HG03469 (cell line): ENCODE measurements at regions not wholly inside any gene's neighbourhood (a gene's known extent, or its start where the extent isn't known, plus 50 kb on each side); places are given as distances from the start of the nearest gene placed in this dataset.

Experiments
- ATAC-seq: cut with Tn5 transposase; IDR thresholded peaks from one replicate; pipeline ENCODE4 v1.9.1; 2021; ENCODE audit warnings: mild to moderate bottlenecking, moderate library complexity, moderate number of reproducible peaks; ENCODE audit not compliant: unreplicated experiment

DNA sequence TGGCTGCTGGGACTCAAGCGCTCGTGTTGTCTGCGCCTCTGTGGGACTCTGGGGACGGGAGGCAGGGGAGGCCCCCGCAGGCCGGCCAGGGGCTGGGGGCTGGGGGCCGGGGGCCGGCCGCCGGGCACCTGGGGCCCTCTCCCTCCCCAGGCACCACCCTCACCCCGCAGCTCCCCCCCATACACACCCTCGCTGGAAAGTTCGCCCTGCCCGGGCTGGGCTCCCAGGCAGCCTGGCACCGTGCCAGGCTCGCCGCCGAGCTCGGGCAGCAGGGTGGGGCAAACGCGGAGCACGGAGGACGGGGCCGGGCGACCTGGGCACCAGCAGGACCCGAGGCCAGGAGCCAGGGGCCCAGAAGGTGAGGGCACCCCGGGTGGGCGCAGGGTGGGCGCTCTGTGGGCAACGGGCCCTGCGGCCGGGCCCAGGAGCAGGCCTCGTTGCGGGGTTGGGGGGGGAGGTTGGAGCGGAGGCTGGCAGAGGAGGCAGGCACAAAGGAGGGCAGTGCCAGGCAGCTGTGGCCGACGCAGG lies 76.7 kb upstream of the WNT7B start:
- ATAC-seq: no peak

DNA sequence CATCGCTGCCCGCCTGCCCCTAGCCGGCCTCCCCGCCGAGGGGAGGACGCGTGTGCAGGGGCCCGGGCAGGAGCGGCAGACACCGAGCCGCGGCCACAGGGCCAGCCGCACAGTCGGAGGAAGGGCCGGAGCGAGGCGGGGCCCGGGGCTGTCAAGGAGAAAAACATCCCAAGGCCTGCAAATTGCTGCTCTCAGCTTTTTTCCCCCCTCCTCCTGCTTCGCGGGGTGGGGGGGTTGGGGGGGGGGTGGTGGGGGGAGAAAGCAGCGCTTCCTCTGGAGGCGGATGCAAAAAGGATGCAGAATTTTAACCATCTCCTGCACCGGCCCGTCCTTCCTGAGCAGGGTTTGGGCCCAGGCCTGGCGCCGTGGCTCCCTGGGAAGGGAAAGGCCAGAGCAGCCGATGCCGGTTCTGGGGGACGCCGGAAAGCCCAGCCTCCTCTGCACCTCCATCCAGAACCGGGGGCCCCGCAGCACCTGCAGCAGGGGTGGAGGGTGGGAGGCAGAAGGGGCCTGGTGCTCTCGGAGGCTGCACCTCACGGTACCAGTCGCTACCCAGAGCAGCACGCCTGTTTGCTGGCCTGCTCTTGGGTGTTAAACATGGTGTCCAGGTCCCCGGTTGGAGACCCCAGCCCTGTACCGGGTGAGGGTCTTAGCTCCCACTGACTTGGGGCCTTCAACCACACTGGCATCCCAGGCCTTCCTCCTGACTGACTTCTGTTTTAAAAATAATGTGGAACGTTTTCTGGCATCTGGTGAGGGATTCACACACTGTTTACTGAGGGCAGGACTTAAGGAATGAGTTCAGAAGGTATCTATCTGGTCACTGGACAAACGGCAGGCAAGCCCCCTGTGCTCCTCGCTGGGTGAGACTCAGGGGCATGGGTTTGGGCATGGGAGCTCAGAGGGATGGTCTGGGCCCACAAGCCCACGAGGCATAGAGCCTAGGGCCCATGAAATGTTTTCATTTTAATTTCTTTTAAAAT lies 77.4 kb upstream of the WNT7B start:
- ATAC-seq: no peak

DNA sequence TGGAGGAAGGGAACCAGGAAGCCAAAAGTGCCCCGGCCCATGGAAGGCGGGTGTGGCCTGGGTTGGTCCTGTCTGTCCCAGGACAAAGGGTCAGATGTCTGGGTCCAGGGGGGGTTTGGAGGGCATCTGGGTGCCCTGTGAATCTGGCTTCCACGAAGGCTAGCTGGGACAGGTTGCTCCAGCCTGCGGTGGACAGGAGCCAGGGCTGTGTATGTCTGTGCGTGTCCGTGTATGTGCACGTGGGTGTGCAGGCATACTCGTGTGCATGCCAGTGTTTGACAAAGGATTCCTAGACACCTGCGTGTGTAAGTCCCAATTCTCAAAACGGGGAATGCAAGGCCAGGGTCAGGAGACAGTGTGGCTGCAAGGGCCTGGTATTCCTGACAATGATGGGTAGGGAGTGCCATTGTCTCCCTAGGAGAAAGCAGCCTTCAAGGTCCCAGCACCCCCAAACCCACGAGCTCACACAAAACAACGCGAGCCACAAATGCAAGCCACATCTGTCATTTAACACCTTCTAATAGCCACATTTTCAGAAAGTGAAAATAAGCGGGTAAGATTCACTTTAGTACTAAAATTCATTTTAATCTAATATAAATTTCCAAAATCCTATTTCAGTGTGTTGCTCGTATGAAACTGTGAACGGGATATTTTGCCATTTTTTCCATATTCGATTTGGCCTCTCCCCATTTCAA lies 78.4 kb upstream of the WNT7B start:
- ATAC-seq: no peak

DNA sequence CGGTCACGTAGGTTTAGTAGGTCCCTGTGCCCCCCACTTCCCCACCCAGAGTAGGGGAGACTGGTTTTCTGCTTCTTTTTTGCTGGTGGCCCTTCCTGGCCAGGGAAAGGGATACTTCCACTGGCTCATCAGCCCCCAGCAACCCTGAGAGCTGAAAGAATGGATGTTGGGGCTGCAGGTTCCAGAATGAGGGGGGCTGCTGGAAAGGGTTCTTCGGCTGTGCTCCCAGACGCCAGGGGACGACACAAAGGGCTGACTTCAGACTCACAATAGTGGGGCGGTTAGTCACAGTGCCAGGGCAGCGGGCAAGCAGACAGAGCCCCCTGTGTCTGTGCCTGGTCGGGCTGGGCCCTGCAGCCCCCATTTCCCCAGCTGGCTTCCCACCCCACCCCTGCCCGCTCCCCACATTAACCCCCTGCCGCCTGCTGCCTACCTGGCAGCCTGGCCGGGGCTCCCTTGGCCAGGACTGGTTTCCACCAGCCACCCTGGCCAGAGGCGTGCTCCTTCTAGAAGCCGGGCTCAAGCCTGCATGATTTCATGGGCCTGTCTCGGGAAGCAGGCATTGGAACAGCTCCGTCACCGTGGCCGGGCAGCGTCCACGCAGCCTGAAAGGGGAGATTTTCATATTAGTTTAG lies 79.1 kb upstream of the WNT7B start:
- ATAC-seq: no peak

DNA sequence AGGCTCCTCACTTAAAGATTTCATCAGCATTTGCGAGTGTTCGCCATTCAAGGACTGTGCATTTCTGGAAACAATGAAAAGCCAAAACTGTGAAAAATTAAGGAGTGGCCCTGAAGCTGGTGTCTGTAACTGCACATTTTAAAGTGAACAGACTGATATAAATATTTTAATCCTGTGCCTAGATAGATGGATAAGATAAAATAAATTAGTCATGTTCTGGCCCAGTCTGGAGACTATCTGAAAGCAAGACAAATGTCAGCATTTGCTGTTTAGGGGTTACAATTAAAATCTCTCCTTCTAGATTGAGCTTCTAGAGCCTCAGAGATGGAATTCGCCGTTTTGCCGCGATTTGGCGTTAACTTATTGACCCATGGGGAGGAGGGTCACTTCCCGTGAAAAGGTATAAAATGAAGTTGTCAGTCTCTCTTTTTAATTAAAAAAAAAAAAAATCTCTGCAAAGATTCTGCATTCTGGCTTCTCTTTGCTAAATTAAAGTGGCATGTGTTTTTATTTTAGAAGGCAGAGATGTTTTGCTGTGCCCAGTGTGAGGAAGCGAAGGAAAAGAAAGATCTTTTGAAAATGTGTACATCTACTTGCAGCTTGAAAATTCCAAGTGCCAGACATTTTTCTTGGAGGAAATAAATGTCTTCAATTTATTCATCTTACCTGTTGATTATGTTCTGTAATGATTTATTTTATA lies 79.7 kb upstream of the WNT7B start:
- ATAC-seq: no peak

DNA sequence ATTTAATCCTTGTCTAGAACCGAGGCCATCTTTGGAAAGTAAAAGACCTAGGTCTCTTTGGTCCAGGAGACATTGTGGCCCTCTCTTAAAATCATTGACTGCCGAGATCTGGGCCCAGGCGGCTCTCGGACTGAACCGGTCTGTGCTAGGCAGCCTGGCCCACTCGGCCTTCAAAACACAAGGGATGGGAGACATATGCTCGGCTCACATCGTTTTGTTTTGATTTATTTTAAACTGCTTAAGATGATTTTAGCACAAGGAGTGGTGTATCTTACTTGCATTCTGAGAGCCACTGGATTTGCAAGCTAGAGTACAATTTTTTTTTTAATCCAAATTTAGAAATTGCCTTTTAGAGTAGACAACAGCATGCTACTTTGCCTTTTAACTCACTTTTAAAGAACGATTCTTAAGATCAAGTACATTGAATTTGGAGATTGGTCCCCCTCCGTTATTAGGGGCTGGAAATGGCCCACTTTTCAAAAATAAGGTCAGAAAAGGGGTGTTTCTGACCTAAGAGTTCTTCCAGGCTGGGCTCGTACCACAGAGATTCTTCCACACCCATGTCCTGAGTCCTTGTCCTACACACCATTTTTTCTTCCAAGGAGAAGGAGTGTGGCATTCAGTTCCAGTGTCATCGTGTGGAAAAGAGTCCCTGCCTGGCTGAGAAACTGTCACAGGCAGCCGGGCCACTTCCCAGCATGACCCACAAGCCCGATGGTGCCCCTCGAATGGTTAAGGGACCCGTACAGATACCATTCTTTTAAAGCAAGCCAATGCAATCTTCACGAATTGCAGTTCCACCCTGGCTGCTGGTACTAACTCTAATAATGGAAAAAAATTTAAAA lies 80.5 kb upstream of the WNT7B start:
- ATAC-seq: no peak

DNA sequence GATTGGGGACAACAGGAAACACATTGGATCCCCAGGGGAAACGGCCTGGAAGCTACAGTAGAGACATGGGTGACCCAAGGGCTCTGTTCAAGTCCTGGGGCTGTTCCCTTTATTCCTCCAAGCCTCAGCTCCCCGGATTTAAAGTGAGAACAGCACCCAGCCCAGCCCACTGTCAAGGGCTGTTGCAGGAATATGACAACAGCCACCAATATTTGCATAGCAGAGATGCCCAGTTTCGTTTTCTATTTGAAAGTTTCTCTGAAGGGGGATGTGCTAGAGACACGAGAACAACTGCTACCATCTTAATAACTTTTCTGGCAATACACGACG lies 81.1 kb upstream of the WNT7B start:
- peak; percentile 45 for ATAC-seq

DNA sequence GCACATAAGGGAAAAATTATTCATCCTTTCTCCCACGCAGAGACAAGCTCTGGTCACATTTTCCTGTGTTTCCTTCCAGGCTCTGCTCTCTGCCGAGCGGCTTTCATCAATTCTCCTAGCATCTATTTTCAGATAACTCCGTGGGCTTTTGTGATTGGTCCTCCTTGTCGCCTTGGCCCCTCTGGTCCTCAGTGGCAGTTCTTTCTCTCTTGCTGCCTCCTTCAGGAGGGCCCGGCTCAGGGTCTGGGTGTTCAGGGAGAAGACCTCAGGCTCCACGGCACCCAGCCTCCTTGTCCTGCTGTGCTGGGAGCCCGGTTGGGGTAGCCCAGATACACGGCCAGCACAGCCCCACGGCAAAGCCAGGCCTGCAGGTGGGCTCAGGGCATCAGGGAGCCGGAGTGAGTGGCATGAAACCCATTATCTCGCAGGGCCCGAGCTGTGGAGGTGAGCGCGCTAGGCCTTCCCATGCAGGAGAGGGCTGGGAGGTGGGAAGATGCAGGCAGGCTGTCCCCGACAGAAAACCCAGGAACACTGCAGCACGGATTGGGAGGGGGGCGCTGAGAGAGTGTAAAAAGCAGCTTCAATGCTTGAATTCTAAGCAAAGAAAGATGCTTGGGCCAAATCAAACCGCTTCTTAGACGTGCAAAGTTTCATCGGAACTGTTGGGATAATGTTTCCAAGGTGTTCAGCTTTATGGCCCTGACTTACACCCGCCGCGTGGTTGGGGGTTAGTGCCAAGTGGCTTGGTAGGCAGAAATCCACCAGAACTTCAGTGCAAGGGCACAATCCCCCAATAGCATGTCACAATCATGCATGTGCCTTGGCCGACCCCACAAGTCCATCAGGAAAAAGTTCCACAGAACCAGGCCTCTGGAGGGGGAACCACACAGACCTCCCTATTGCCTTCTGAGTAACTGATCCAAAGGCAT lies 81.9 kb upstream of the WNT7B start:
- ATAC-seq: no peak

DNA sequence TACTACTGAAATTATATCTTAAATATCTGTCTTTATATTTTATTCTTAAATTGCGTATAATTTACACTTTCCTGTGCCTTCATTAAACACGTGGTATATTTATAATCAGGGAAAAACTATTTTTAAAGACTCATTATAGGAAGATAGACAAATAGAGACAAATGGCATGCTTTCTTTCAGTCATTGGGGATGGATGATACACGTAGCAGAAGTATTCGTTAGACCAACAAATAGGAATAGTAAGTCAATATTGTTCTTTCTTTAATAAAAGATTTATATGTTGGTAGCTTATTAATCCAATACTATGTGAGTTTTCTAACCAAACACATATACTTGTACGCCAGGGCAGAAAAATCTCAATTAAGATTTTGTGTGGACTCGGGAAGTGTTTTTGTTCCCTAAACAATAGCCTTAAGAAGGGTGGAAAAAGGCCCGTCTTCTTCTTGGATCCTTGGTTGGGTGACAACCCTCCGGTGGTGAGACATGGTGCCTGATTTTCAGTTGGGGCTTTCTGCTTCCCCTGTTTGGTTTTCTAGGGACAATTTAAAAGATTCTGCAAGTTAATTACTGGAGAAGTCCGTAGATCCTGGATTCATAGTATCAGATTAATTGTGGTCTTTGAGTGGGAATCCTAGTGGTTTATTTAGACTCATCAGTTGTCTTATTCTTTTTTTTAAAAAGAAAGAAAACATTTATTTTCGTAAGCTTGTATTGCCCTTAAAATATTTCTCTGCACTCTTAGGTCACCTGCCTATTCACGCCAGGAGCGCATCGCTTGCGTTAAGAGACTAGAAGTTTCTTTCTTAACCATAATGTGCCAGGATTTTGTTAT lies 83.5 kb upstream of the WNT7B start:
- no peak for ATAC-seq

DNA sequence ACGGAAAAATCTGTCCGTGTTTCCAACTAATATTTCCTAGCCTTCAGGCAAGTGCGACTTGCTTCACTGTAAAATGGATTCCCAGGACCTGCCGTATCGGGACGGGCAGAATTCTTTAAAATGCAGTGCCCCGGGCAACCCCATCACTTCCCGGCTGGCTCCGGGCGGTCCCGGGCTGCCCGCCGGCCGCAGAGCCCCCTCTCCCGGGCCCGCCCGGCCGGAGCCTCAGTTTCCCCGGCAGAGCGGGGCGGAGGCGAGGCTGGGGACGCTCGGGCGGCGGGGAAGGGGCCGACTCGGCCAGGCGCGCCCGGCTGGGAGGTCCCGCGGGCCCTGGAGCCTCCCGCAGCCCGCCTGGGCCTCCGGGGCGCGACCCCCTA lies 84.2 kb upstream of the WNT7B start:
- ATAC-seq: no peak

DNA sequence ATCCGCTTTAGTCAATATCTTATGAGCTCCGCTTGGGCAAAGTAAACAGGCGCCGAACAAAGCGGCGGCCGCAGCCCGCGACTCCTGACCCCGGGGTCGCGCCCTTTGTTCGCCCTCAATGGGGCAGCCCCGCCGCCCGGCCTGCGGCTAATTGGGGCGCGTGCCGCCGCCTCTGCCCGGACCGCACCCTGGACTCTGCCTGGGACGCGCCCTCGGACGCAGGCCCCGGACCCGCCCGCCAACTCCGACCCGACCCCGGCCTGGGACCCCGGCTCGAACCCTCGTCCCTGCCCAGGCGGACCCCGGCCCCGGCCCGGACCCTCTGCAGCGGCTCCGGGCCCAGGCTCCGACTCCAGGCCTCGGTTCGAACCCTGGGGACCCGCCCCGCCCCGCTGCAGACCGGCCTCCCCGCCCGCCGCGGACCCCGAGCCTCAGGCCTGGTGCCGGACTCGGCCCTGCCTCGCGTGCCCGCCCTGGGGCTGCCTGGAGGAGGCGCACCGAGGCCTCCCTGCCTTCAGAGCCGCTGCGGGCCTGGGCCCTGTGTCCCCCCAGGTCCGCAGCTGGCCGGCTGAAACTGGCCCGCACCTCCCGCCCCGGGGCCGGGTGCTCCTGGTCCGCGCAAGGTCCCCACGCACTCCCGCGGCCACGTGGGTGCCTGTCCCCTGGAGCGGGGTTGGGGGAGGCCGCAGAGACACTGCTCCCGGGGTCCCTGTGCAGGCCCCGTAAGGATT lies 84.7 kb upstream of the WNT7B start:
- ATAC-seq: no peak

DNA sequence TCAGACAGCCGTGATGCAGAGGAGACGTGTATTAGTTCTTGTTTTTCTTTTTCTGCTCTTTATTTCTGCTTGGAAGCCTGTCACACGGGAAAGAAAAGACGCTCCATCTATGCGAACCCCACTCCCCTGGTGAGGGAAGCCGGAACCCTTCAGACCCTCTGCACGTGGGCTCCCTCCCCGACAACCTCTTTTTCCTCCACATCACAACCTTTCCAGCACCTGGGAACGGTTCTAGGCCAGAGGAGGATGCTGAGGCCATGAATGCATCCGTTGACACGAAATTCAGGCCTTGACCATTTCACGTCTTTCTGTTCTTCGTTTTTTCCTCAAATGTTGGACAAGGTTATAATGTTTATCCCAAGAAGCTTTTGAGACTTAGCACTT lies 85.3 kb upstream of the WNT7B start:
- no peak for ATAC-seq

DNA sequence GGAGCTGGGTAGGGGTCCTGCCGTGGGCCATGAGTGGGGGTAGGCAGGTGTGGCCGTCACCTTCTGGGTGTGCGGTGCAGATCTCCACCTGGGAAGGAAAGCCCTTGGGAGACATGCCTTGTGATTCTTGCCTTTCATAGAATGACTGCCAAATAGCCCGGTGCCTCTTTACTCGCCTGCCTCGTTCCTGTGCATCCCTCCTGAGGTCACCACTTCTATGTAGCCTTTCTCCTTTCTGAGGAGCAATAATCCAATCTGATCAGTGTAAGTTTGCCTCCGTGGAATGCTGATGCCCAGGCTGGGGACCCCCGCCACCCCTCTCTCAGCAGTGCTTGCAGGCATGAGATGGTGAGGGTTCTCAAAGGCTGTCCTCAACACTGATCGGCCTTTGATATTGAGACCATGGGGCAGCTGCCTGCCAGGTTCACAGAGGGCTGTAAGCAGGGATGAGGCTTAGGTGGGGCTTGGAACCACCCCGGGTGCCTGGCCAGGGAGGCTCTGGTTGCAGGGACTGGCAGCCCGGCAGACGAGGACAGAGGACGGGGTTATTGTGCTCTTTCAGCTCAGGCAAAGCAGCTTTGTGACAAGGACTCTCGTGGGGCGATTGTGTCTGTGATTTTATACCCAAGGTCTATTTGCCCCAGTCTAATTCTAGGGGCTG lies 86.1 kb upstream of the WNT7B start:
- no peak for ATAC-seq

DNA sequence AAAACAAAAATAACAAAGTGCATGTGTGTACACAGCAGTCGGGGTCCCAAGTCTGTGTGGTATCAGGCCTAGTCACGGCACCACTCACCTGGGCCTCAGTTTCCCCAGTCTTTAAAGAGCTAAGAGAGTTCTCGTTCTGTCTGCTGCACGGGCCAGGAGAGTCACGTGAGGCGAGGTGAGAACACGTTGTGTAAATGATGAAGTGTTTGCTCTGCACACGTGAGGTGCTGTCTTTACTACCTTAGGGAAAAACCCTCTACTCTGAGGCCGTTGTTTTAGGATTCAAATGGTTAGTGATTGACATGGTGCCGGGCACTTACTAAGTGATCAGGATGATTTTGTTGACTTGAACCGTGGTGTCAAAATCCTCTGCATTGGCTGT lies 86.5 kb upstream of the PPARA start:
- ATAC-seq: no peak

DNA sequence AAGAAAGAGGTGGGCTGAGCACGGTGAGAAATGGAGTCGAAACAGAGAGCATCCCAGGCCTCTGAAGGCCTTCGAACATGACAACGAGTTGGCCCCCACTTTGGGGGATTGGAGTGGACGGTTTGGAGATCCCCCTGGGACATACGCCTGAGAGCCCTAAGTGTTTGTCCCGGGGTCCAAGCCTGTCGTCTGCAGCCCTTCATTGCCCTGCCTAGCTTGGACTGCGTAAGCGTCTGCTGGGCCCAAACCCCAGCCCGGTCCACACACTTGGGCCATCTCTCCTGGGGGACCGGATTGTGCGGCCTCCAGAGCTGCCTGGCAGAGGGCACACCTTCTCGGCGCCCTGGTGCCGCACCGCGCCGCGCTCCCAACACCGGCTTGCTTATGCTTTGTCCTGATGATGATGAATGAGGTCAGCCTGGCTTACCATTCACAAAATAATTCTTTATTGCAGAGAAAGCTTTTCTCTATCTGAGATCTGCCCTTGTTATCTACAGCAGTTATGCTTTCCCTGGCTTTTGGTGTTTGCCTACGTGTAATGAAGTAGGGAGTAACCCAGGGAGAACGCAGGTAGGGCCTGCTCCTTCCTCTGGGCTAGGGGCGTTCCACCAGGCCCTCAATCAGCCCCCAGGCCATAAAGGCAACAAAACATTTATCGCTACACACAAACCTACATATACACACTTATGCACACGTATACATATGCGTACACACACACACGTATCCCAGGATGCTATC lies 85.9 kb upstream of the PPARA start:
- ATAC-seq: no peak

DNA sequence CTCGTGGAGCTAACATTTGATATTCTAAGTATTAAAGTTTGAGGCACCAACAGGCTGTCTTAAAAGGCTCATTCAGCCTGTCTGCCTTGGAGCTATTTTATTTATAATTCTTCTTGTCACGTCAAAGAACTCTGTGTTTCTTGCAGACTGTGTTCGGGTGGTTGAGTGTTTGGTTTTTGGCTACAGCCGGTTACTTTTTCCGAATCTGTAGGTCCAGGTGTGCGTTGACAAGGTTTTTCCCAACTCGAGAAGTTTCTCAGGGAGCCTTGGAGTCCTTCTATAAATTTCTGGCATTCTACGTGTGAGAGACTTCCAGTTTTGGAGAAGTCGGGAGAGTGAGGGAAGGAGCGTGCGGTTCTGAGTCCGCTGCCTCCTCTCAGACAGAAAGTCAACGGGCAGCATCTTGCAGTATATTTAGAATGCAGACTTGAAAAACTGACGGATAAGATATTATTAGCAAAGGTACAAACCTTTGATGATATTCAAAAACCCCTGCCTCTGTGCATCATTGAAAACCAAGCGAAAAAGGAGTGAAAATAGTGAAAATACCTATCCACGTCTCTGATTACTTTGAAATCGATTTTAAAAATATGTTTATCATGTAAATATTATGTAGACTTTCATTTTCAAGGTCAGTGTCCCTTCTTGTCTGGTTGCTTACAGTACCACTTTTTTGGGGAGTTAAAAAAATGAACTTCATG lies 85.2 kb upstream of the PPARA start:
- ATAC-seq: no peak
